A673 (cell line): ENCODE measurements at regions not wholly inside any gene's neighbourhood (a gene's known extent, or its start where the extent isn't known, plus 50 kb on each side); places are given as distances from the start of the nearest gene placed in this dataset.
A peak's percentile ranks its signal among the peaks of the same experiment; 100 is the strongest.

Experiments used
- BruUV-seq: library from RNA; stranded (reverse); fragments of 400-500 nt; replicated peaks from 2 replicates; lab custom pipeline; 2021; lab: Mats Ljungman, UMichigan
- CTCF ChIA-PET: fragments of 300-600 bp; sonication (Branson Sonifier 250); formaldehyde crosslinking; loops from one replicate; lab custom pipeline; 2022; ENCODE audit warnings: antibody characterized with exemption; lab: Charles Lee
- POLR2A ChIA-PET: fragments of 300-600 bp; sonication (Branson Sonifier 250); formaldehyde crosslinking; loops from one replicate; lab custom pipeline; 2022; ENCODE audit warnings: antibody characterized with exemption; ENCODE audit not compliant: low non-redundant PET; lab: Charles Lee
- DNase-seq: peaks from one replicate; pipeline ENCODE4 v3.0.0-alpha.2; 2015; ENCODE audit warnings: low spot score
- H3K27ac ChIP-seq: fragments of 200-600 bp; sonication (generic); 2 replicates; pipeline ENCODE4 v1.5.1; 2016; ENCODE audit warnings: mixed run types, low read depth, mild to moderate bottlenecking, mixed read lengths, antibody characterized with exemption, low read length; ENCODE audit not compliant: poor library complexity, severe bottlenecking
- H3K27me3 ChIP-seq: fragments of 200-600 bp; sonication (generic); replicated peaks from 2 replicates; pipeline ENCODE4 v1.6.1; 2017; ENCODE audit warnings: mixed run types, low read depth, mild to moderate bottlenecking, mixed read lengths, antibody characterized with exemption, low read length; ENCODE audit not compliant: insufficient read depth, poor library complexity
- H3K36me3 ChIP-seq: fragments of 200-600 bp; sonication (generic); 2 replicates; pipeline ENCODE4 v1.6.1; 2016; ENCODE audit warnings: mixed run types, mild to moderate bottlenecking, mixed read lengths, antibody characterized with exemption, low read length; ENCODE audit not compliant: insufficient read depth, poor library complexity, severe bottlenecking
- H3K4me1 ChIP-seq: fragments of 200-600 bp; sonication (generic); 2 replicates; pipeline ENCODE4 v1.6.1; 2017; ENCODE audit warnings: mixed run types, mild to moderate bottlenecking, mixed read lengths, antibody characterized with exemption, low read length; ENCODE audit not compliant: insufficient read depth, poor library complexity, severe bottlenecking
- H3K4me3 ChIP-seq: fragments of 200-600 bp; sonication (generic); 2 replicates; pipeline ENCODE4 v1.5.1; 2016; ENCODE audit warnings: low read depth, mixed run types, mild to moderate bottlenecking, mixed read lengths, low read length; ENCODE audit not compliant: poor library complexity, severe bottlenecking
- H3K9me3 ChIP-seq: fragments of 200-600 bp; sonication (generic); 2 replicates; pipeline ENCODE4 v1.6.1; 2016; ENCODE audit warnings: mixed run types, low read depth, mild to moderate bottlenecking, mixed read lengths, antibody characterized with exemption, low read length; ENCODE audit not compliant: poor library complexity, severe bottlenecking
- EZH2 ChIP-seq: fragments of 200-600 bp; sonication (generic); IDR thresholded peaks from 2 replicates; pipeline ENCODE4 v1.6.1; 2017; ENCODE audit warnings: borderline replicate concordance, low read depth, mild to moderate bottlenecking, mixed read lengths, antibody characterized with exemption, low read length; ENCODE audit not compliant: poor library complexity, severe bottlenecking
- intact Hi-C: fragments of 100-400 bp; cut with micrococcal nuclease; formaldehyde crosslinking; loops from one replicate; pipeline ENCODE4 v1.10.0; 2022; ENCODE audit not compliant: unreplicated experiment
- TF ChIP-seq, protein P1 (sequence below): fragments of 300-800, 200-600 bp; sonication (generic); conservative IDR thresholded peaks from 2 replicates; pipeline ENCODE4 v1.5.1; 2017; ENCODE audit warnings: low read depth, mild to moderate bottlenecking, antibody characterized with exemption, low read length, moderate library complexity, mixed read lengths

- DNase-seq = peak; percentile 53
- H3K4me1 ChIP-seq = no peaks in the 10 kb centered on the region
- intact Hi-C loops = no loop called here
- TF ChIP-seq EZH2 = no peak
- TF ChIP-seq, protein P1, sequence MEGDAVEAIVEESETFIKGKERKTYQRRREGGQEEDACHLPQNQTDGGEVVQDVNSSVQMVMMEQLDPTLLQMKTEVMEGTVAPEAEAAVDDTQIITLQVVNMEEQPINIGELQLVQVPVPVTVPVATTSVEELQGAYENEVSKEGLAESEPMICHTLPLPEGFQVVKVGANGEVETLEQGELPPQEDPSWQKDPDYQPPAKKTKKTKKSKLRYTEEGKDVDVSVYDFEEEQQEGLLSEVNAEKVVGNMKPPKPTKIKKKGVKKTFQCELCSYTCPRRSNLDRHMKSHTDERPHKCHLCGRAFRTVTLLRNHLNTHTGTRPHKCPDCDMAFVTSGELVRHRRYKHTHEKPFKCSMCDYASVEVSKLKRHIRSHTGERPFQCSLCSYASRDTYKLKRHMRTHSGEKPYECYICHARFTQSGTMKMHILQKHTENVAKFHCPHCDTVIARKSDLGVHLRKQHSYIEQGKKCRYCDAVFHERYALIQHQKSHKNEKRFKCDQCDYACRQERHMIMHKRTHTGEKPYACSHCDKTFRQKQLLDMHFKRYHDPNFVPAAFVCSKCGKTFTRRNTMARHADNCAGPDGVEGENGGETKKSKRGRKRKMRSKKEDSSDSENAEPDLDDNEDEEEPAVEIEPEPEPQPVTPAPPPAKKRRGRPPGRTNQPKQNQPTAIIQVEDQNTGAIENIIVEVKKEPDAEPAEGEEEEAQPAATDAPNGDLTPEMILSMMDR = 0 out of 2 replicates have a peak, but pooled peaks have one; percentile 17
- ChIA-PET POLR2A (no interaction called here), CTCF (no interaction called here)
- BruUV-seq = no TSS peak
- peaks cover 6% of the 10 kb centered on the region for H3K9me3 ChIP-seq
- no peaks in the 10 kb centered on the region for H3K36me3 ChIP-seq
- no peaks in the 10 kb centered on the region for H3K27me3 ChIP-seq
- H3K4me3 ChIP-seq = no peak overlapping the region
- H3K27ac ChIP-seq = no peak overlapping the region
These were observed 62.2 kb upstream of the AKAP13 start for GRCh38 chr15:85318048-85318731.

GRCh38 chr15:85318732-85319076 is 61.7 kb upstream of the AKAP13 start:
- Histone ChIP-seq H3K9me3 (peaks cover 6% of the 10 kb centered on the region), H3K27me3 (no peaks in the 10 kb centered on the region), H3K36me3 (no peaks in the 10 kb centered on the region), H3K4me3 (no peak overlapping the region), H3K27ac (no peak overlapping the region), H3K4me1 (no peaks in the 10 kb centered on the region)
- intact Hi-C loops = no loop called here
- ChIA-PET CTCF (no interaction called here), POLR2A (no interaction called here)
- BruUV-seq = no TSS peak
- no peak for TF ChIP-seq EZH2
- TF ChIP-seq, protein P1 = no peak
- DNase-seq = no peak

DNA sequence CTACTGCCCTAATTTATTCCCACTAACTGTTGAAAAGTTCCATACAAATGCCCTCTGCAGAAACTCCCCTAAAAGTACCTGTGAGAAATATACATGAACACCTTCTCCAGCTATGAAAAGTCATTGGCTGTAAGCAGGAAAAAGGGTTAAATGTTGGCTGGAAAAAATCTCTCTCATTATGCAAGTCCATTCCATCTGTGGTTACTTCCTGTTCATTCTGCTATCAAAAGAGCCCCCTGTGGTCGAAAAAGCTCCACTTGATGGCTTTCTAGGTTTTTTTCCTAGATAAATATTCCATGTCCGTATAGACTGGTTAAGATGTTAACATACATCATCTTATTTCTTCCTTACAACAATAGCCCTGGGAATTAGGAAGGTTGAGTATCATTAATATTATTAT is 56.2 kb upstream of the AKAP13 start:
- peak; percentile 84 for DNase-seq
- no peak overlapping the region for H3K4me3 ChIP-seq
- no peaks in the 10 kb centered on the region for H3K27me3 ChIP-seq
- ChIA-PET POLR2A (no interaction called here), CTCF (no interaction called here)
- TF ChIP-seq, protein P1 = no peak
- H3K27ac ChIP-seq = no peak overlapping the region
- H3K9me3 ChIP-seq = peaks cover 6% of the 10 kb centered on the region
- no TSS peak for BruUV-seq
- H3K36me3 ChIP-seq = no peaks in the 10 kb centered on the region
- intact Hi-C loops = no loop called here
- peaks cover 15% of the 10 kb centered on the region for H3K4me1 ChIP-seq
